ENCODE measurements at regions not wholly inside any gene's neighbourhood (a gene's known extent, or its start where the extent isn't known, plus 50 kb on each side); places are given as distances from the start of the nearest gene placed in this dataset.
"Not testable (repeated sequence)": the region's sequence is repeated elsewhere in the genome, so short reads cannot be mapped to it uniquely, and the experiment has no call there.

GRCh38 chr2:242076184-242076583, 206.7 kb downstream of the RTP5 start:
- not testable (repeated sequence) for H4K8ac ChIP-seq (ENCODE audit: low read depth, low read length); H3K4me1 ChIP-seq (ENCODE audit: control insufficient read depth in 1 of 2, insufficient read depth in 2 of 2, low read length in 2 of 2); H3K23ac ChIP-seq (ENCODE audit: low read length); H3K9ac ChIP-seq (ENCODE audit: low read length); H3K27ac ChIP-seq (ENCODE audit: low read depth, low read length); H2BK120ac ChIP-seq (ENCODE audit: insufficient read depth, low read length, poor library complexity); H3K4ac ChIP-seq (ENCODE audit: low read depth, low read length); H3K79me1 ChIP-seq (ENCODE audit: low read length); H2BK12ac ChIP-seq (ENCODE audit: low read length); H2AFZ ChIP-seq (ENCODE audit: insufficient read depth, low read length, poor library complexity); H3K36me3 ChIP-seq (ENCODE audit: control insufficient read depth in 1 of 2, insufficient read depth in 2 of 2, low read length in 2 of 2); H4K12ac ChIP-seq (ENCODE audit: low read depth, low read length); H3K79me2 ChIP-seq (ENCODE audit: control insufficient read depth, insufficient read depth, low read length, poor library complexity); DNase-seq; H2AK5ac ChIP-seq (ENCODE audit: low read length); H3K4me2 ChIP-seq (ENCODE audit: low read length); H3K14ac ChIP-seq (ENCODE audit: low read length); H3K9me3 ChIP-seq (ENCODE audit: insufficient read depth, low read depth, low read length); H3K18ac ChIP-seq (ENCODE audit: low read length); H3K27me3 ChIP-seq (ENCODE audit: insufficient read depth, low read length); H3K4me3 ChIP-seq (ENCODE audit: low read depth, low read length); H4K91ac ChIP-seq (ENCODE audit: low read depth, low read length); H2BK5ac ChIP-seq (ENCODE audit: low read depth, low read length, poor library complexity)
- WGBS (ENCODE audit: extremely low coverage, insufficient coverage, insufficient read length): no CpG with 5 or more reads among the region's 4 CpGs

- not testable (repeated sequence) for H3K4me3 ChIP-seq (ENCODE audit: low read depth, low read length); H3K23ac ChIP-seq (ENCODE audit: low read length); H3K4me1 ChIP-seq (ENCODE audit: control insufficient read depth in 1 of 2, insufficient read depth in 2 of 2, low read length in 2 of 2); H3K9me3 ChIP-seq (ENCODE audit: insufficient read depth, low read depth, low read length); H3K4me2 ChIP-seq (ENCODE audit: low read length); H4K91ac ChIP-seq (ENCODE audit: low read depth, low read length); H4K8ac ChIP-seq (ENCODE audit: low read depth, low read length); H2BK5ac ChIP-seq (ENCODE audit: low read depth, low read length, poor library complexity); H3K36me3 ChIP-seq (ENCODE audit: control insufficient read depth in 1 of 2, insufficient read depth in 2 of 2, low read length in 2 of 2); H2AFZ ChIP-seq (ENCODE audit: insufficient read depth, low read length, poor library complexity); H3K18ac ChIP-seq (ENCODE audit: low read length); H2BK120ac ChIP-seq (ENCODE audit: insufficient read depth, low read length, poor library complexity); H3K79me2 ChIP-seq (ENCODE audit: control insufficient read depth, insufficient read depth, low read length, poor library complexity); H3K14ac ChIP-seq (ENCODE audit: low read length); H3K4ac ChIP-seq (ENCODE audit: low read depth, low read length); H3K79me1 ChIP-seq (ENCODE audit: low read length); DNase-seq; H4K12ac ChIP-seq (ENCODE audit: low read depth, low read length); H3K27ac ChIP-seq (ENCODE audit: low read depth, low read length); H3K27me3 ChIP-seq (ENCODE audit: insufficient read depth, low read length); H2AK5ac ChIP-seq (ENCODE audit: low read length); H2BK12ac ChIP-seq (ENCODE audit: low read length); H3K9ac ChIP-seq (ENCODE audit: low read length)
- WGBS (ENCODE audit: extremely low coverage, insufficient coverage, insufficient read length): no CpG with 5 or more reads among the region's 3 CpGs
Observed at GRCh38 chr2:242078426-242078825, 208.9 kb downstream of the RTP5 start.

- not testable (repeated sequence) for H3K23ac ChIP-seq (ENCODE audit: low read length); H3K79me2 ChIP-seq (ENCODE audit: control insufficient read depth, insufficient read depth, low read length, poor library complexity); DNase-seq; H2BK12ac ChIP-seq (ENCODE audit: low read length); H4K12ac ChIP-seq (ENCODE audit: low read depth, low read length); H3K14ac ChIP-seq (ENCODE audit: low read length); H3K9me3 ChIP-seq (ENCODE audit: insufficient read depth, low read depth, low read length); H4K8ac ChIP-seq (ENCODE audit: low read depth, low read length); H3K4me3 ChIP-seq (ENCODE audit: low read depth, low read length); H3K27ac ChIP-seq (ENCODE audit: low read depth, low read length); H3K4me2 ChIP-seq (ENCODE audit: low read length); H3K4me1 ChIP-seq (ENCODE audit: control insufficient read depth in 1 of 2, insufficient read depth in 2 of 2, low read length in 2 of 2); H2BK120ac ChIP-seq (ENCODE audit: insufficient read depth, low read length, poor library complexity); H2BK5ac ChIP-seq (ENCODE audit: low read depth, low read length, poor library complexity); H3K4ac ChIP-seq (ENCODE audit: low read depth, low read length); H3K27me3 ChIP-seq (ENCODE audit: insufficient read depth, low read length); H3K36me3 ChIP-seq (ENCODE audit: control insufficient read depth in 1 of 2, insufficient read depth in 2 of 2, low read length in 2 of 2); H3K9ac ChIP-seq (ENCODE audit: low read length); H2AFZ ChIP-seq (ENCODE audit: insufficient read depth, low read length, poor library complexity); H3K79me1 ChIP-seq (ENCODE audit: low read length); H3K18ac ChIP-seq (ENCODE audit: low read length); H4K91ac ChIP-seq (ENCODE audit: low read depth, low read length); H2AK5ac ChIP-seq (ENCODE audit: low read length)
- WGBS (ENCODE audit: extremely low coverage, insufficient coverage, insufficient read length): no CpG with 5 or more reads among the region's 7 CpGs
Observed at GRCh38 chr2:242079792-242080191, 210.3 kb downstream of the RTP5 start.

GRCh38 chr2:242080575-242081214, 211.2 kb downstream of the RTP5 start:
- H4K91ac ChIP-seq (ENCODE audit: low read depth, low read length); H3K27me3 ChIP-seq (ENCODE audit: insufficient read depth, low read length); H3K23ac ChIP-seq (ENCODE audit: low read length); H3K79me2 ChIP-seq (ENCODE audit: control insufficient read depth, insufficient read depth, low read length, poor library complexity); H2BK5ac ChIP-seq (ENCODE audit: low read depth, low read length, poor library complexity); H3K9me3 ChIP-seq (ENCODE audit: insufficient read depth, low read depth, low read length); H4K12ac ChIP-seq (ENCODE audit: low read depth, low read length); H2BK120ac ChIP-seq (ENCODE audit: insufficient read depth, low read length, poor library complexity); H3K36me3 ChIP-seq (ENCODE audit: control insufficient read depth in 1 of 2, insufficient read depth in 2 of 2, low read length in 2 of 2); H3K79me1 ChIP-seq (ENCODE audit: low read length); H3K18ac ChIP-seq (ENCODE audit: low read length); H3K9ac ChIP-seq (ENCODE audit: low read length); H3K14ac ChIP-seq (ENCODE audit: low read length); H2AK5ac ChIP-seq (ENCODE audit: low read length); H3K4ac ChIP-seq (ENCODE audit: low read depth, low read length); DNase-seq; H3K4me1 ChIP-seq (ENCODE audit: control insufficient read depth in 1 of 2, insufficient read depth in 2 of 2, low read length in 2 of 2); H4K8ac ChIP-seq (ENCODE audit: low read depth, low read length); H3K27ac ChIP-seq (ENCODE audit: low read depth, low read length); H2BK12ac ChIP-seq (ENCODE audit: low read length); H3K4me2 ChIP-seq (ENCODE audit: low read length); H3K4me3 ChIP-seq (ENCODE audit: low read depth, low read length); H2AFZ ChIP-seq (ENCODE audit: insufficient read depth, low read length, poor library complexity): not testable (repeated sequence)
- WGBS (ENCODE audit: extremely low coverage, insufficient coverage, insufficient read length): no CpG with 5 or more reads among the region's 7 CpGs

Data from trophoblast cell (in vitro differentiated cells and primary cell).